ENCODE measurements at regions not wholly inside any gene's neighbourhood (a gene's known extent, or its start where the extent isn't known, plus 50 kb on each side); places are given as distances from the start of the nearest gene placed in this dataset.

DNA sequence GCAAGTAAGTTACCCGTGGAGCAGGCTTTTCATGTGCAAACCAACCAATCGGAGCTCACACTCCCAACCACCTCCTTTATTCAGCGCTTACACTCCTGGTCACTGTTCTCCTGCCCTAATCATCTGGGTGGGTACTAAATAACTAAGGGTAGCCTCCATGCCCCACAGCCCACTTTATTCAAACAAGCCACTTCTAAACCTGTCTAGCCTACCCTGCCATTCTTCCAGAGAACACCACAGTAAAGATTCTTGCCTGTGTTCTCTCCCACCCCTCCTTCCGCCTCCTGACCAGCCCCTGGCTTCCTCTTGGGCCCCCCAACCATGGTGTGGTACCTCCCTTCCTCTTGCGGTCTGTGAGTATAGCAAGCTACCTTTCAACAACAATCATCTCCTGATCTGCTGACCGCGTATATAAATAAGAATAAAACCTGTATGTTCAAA, 581.9 kb downstream of the VRK1 start:
- in situ Hi-C loops (cut with HindIII; ENCODE audit: low sequenced_read_pairs), result no loop called here

DNA sequence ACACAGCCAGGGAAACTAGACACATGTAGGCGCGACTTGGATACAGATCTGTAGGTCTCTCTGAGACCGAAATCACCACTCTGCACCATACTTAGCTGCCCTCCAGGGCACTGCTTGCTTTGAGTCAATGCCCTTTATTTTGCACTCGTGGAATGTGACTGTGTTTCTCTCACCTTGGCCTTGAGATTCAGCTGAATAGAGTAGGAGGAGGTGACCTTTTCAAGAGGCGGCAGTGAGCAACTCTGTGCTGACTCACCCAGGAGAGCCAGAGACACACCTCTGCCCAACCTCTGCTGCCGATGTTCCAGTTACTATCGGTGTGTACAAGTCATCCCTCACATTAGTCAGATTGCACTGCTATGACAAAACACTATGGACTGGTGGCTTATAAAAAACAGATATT, 583.4 kb downstream of the VRK1 start:
- in situ Hi-C loops (cut with HindIII; ENCODE audit: low sequenced_read_pairs), result no loop called here

DNA sequence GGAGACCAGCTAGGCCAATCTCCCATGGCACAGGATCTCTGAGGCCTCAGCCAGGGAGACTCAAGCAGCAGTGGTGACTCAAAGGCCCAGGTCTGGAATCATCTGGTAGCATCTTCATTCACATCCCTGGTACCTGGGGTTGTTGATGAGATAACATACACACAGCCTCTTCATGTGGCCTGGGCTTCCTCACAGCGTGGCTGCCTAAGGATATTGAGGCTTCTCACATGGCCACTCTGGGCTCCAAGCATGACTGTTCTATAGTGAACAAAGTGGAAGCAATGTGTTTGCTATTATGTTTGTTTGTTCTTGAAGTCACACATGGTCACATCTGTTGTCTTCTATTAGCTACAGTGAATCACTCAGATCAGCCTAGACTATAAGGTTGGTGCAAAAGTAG, 584.1 kb downstream of the VRK1 start:
- in situ Hi-C loops (cut with HindIII; ENCODE audit: low sequenced_read_pairs), result no loop called here

DNA sequence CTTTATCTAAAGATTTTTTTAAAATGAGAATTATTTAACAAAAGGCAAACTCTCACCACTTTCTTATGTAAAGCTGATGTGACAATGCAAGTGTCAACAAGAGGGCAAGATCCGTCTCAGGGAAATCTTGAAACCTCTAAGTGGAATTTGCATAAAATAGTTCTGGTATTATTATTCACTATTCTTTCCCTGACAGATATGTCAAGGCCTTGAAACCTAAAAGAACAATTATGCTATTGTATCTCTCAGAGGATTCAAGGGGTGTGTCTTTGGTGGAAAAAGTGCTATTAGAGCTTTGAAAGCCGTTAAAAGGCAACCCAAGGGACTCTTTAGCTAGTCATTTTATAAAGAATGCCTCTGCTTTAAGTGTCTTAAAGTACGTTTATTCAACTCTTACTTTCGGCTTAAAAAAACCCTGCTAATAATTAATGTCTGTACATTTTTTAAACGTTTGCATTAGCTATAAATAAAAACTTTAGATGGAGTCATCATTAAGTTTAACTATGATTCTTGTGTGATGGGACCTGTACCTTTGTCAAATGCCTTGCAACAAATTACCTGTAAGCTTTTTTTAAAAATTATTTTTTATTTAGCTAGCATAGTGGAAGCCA, 585.5 kb downstream of the VRK1 start:
- in situ Hi-C loops (cut with HindIII; ENCODE audit: low sequenced_read_pairs), result no loop called here

DNA sequence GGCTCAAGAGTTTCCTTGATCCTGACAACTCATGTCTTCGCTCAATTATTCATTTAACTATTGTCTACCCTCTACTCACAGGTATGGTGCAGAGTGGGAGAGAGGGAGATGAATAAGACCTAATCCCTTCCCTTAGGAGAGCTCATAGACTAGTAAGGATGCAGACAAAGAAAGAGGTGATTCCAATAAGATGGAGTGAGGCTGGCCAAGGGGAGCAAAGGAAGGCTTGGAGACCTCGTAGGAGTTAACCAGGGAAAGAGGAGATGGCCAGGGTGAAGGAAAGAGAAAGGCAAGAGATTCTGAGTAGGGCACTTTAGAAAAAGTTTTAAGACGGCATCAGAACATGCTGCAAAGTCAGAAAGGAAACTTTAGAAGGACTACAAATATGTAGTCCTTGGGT, 588.5 kb downstream of the VRK1 start:
- in situ Hi-C loops (cut with HindIII; ENCODE audit: low sequenced_read_pairs), result no loop called here

DNA sequence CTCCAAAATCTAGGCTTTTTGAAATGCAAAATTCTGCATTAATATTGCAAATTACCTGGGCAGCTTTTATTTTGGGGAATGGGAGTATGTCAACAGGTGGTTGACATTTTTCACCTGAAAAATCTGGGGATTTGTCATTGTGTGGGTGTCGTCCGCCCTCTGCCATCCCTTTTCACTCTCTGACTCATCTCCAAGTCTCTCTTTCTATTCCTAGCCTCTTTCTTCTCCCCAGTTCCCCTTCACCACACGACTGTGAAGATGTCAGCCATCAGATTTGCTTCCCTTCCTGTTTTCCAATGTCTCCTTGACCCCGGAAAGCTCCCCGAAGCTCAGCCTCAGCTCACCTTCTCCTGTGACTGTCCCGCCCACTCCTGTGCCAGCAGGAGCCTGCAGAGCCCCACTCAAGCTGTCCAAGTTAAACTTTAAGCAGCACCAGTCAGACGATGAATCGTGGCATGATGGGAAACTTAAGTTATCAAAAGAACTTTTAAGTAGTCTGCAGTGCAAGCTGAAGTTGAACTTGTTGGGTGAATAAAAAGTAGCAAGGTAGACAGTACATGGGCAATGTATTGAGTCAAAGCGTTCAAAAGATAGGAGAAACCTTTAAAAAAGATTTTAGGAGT, 590.2 kb downstream of the VRK1 start:
- in situ Hi-C loops (cut with HindIII; ENCODE audit: low sequenced_read_pairs), result no loop called here

DNA sequence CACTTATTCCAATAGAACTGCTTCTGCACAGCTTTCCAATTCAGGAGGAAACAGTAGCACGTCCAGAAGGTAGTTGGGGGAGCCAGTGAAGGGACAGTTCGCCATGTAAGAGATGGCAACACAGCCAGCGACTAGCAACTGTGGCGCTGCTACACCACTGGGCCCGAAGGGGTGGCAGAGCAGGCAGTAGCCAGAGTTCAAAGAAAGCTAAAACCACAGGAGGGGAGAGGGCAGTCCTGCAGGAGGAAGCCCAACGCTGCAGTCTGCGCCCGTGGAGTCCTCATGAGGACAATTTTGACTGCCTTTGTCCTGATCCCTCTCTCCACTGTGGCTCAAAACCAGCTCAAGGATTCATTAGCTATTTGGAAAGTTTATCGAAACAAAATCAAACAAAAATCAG, 591.2 kb downstream of the VRK1 start:
- in situ Hi-C loops (cut with HindIII; ENCODE audit: low sequenced_read_pairs), result no loop called here

DNA sequence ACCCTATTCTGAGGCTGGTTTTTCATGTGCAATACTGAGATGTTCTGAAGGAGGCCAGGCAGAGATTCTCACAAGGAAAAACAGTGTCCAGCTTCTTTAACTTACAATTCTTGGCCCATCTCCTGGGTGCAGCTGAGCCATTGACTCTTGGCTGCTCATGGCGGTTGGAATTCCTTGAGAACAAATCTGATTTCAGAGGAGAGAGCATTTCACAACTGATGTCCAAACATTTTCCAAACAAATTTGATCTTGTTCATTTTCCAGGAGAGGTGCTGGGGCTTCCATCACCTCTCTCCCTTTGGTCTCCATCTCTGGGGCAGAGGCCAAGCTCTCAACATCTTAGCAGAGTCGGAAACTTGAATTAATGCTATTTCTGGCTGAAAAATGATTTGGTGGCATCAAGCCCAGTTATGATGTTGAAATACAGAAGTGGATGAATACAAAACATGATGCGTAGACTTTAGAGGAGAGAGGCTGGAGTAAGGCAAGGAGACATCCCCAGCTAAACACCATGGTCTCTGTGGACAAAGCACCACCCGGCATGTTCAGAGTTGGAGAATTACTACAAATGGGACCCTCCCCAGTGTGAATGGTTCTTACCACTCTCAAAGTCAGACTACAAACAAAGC, 593.0 kb downstream of the VRK1 start:
- in situ Hi-C loops (cut with HindIII; ENCODE audit: low sequenced_read_pairs), result no loop called here

DNA sequence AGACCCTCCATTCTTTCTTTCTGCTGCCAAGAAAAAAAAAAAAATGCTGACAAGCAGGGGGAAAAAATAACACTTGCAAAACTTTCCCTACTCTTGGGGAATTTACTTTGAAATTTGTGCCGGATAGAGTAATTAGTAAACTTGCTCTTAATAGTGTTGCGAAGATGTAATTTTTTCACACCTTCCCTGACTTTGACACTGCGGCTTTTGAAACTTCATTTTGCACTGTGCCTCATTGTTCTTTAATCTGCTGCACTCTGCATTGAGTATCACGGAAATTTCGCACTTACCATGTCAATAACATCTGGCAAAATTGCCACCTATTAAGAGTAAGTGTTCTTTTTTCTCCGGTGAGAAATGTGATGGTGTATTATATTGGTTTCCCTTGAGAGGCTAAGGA, 596.1 kb downstream of the VRK1 start:
- in situ Hi-C loops (cut with HindIII; ENCODE audit: low sequenced_read_pairs), result no loop called here

DNA sequence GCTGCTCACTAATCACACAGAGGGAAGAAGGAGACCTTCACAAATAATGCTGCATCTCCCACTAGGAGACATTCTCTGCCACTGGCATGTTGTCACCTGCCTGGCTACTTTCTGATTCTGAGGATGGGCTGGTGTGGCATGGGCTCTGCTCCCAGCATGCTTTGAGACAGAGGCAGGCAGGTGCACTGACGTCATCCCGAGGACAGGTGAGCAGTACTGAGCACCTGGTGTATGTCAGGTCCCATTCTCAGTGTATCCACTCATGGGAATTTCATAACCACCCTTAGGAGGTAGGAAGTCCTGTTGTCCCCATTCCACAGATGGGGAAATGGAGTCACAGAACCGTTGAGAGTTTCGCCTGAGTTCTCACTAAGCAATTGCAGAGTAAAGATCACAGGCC, 597.9 kb downstream of the VRK1 start:
- in situ Hi-C loops (cut with HindIII; ENCODE audit: low sequenced_read_pairs), result no loop called here

DNA sequence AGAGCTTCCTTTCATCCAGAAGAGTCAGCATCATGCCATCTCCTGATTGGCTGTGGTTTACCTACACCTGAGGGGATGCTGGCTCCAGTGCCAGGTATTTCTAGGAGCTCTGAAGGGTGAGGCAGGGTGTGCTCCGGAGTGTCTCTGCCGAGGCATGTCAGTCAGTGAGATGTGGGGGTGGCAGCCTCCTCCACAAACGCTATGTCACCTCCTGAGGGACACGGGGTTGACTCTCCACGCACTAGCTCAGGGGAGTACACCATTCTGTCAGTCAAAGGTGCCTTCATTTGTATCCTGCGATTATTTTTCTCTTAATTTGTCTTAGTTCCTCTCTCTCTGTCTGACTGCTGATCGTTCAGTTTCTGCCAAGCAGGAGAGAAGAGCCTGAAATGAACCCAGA, 604.5 kb downstream of the VRK1 start:
- in situ Hi-C loops (cut with HindIII; ENCODE audit: low sequenced_read_pairs), result no loop called here

DNA sequence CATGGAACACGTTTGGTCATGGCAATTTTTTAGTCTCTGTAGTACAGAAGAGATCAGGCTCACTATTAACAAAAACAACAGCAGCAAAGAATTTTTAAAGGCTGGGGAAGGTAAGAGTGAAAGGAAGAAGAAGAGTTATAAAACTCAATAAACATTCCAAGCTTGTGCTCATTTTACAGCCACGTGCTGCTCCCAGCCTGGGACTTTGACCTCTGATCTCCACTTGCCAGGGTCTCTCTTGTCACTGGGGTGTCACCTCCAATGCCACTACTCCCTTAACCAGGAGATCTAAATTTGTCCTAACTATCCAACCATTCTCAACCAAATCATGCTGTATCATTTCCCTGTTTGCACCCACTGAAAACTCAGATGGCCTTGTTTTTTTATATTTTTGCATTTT, 605.1 kb downstream of the VRK1 start:
- in situ Hi-C loops (cut with HindIII; ENCODE audit: low sequenced_read_pairs), result no loop called here

DNA sequence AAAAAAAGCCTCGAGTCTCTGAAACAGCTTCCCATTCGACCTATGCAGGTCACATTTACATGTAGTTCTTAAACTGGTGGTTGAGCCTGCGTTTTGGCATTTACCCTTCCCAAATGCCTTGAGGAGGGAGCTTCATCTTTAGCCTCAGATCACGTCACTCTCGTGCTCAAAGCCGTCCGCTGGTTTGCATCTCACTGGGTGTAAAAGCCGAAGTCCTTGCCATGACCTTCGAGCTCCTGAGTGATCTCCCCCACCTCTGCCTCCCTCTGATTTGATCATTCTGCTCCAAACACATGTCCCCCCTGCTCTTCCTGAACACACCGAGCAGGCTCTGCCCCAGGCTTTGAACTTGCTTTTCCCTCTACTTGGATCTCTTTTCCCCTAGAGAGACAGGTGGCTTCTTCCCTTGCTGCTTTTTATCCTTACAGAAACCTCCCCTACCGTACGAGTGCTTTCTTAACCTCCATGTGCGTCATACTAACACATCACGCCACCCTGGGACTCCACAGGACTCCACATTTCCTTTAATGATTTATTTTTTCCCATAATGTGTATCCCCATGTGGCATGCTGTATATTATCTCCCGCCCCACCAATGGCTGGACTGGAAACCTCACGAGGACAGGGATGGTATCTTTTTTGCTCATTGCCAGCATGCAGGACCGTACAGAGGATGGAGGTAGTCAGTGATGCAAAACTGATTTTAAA, 610.7 kb downstream of the VRK1 start:
- in situ Hi-C loops (cut with HindIII; ENCODE audit: low sequenced_read_pairs), result no loop called here

DNA sequence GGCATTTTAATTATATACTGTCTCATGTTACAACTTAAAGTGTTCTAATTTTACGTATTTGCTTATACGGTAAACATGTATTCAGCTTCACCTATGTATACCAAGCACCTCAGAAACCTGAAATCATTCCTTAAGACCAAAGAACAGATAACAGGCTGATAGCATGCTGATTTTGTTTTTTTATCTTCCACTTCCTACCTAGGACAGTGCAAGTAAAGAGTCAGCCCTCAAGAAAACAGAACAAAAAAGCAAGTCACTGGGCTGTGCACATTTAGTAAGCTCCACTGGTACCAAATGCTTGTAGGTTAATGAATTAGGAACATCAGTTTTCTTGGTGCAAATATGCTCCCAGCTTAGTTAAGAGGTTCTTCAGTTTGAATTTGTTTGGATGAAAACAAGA, 611.3 kb downstream of the VRK1 start:
- in situ Hi-C loops (cut with HindIII; ENCODE audit: low sequenced_read_pairs), result no loop called here

DNA sequence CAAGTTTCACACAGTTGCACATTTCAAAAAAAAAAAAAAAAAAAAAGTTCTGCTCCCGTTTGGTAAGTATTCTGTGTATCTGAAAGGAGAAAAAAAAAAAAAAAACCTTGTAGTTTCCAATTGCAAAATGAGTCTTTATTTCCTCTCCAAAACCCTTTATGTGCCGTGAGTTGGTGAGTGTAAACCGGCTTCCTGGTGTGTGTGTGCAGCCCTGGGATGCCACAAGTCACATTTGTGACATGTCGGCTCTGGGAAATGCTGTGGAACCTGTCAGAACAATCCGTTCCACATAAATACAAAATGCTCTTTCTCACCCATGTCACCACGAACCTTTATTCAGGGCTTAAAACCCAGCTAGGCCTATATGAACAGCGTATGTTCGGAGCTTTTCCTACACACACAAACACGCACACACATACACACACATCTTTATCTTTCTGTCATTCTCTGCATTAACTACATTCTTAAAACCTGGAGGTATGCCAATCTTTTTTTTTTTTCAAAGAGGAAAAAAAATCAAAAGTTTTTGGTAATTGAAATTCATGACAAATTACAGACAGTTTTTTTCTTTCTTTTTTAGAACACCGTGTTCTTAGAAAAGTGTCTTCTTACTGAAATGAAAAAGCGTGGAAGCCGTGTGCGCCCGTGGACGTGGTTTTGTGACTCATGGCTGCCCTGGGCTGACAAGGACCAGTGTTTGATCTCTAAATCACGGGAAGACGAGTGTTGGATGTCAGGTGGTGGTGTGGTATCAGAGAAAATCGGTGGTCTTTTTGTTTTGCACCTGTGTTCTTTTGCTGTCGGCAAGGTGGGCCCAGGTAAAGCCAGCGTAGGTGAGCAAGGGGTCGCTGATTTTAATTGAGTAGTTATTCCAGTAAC, 612.0 kb downstream of the VRK1 start:
- in situ Hi-C loops (cut with HindIII; ENCODE audit: low sequenced_read_pairs), result no loop called here

DNA sequence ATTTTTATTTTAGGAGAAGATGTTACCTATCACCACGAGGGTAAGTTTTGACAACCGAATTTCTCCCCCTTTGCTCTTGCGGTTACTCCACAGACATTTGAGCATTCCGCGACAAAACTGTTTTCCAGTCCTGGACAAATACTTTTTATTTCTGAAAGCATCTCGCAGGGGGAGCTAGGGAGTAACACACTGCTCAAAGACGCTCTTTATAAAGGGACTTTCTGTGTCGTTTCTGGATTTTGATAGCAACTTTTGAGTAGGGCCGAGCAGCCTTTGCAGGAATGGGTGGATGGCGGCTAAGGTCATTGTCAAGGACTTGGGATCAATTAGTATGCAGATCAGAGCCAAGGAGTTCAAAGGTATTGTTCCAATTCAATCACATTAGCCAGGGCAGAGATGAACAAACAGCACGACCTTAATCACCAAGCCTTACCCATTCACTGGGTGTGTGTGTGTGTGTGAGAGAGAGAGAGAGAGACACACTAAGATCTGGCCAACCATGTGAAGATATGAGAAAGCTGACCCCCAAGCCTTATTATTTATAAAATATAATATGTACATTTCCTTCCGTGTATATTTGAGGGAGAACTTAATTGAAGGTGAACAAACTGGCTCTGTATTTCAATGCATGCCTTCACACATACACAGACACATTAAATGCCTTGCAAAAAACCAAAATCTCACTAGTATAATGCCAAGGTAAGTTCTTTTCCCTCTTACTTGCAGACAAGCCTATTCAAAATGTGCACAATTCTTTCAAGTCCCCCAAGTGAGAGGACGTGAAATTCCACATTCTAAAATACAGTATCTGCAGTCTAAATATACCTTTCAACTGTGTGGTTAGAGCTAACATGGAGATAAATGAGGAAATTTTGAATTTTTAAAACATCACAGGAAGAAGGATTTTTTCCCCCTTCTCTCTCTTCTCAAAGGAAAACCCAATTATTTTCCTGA, 613.8 kb downstream of the VRK1 start:
- in situ Hi-C loops (cut with HindIII; ENCODE audit: low sequenced_read_pairs), result no loop called here

DNA sequence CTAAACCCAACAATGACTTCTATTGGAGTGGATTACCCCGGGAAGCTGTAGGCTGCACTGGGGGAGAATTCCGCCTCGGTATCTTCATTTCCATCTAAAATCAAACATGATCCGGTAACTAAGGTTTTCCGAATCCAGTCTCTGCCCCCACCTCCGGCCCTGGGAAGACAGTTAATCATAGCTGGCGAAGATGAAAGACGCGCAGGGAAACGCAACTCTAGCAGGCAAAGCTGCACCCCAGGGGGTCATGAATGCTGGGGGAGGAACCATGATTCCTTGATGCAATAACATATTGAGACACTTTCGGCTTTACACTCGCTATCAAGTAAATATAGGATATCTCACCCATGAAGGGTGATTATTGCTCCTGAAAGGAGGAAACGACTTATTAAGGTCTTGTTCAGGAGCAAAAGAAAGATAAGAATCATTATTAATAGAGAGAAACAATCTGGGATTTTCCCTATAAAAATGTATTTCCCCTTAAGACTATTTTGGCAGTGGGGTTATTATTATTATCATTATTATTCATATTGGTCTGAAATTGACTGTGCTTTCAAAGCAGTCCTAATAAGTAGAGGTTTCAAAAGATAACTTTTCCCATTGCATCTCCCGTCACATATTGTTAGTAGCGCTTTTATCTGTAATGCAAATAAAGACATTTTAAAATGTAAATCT, 614.9 kb downstream of the VRK1 start:
- in situ Hi-C loops (cut with HindIII; ENCODE audit: low sequenced_read_pairs), result no loop called here

DNA sequence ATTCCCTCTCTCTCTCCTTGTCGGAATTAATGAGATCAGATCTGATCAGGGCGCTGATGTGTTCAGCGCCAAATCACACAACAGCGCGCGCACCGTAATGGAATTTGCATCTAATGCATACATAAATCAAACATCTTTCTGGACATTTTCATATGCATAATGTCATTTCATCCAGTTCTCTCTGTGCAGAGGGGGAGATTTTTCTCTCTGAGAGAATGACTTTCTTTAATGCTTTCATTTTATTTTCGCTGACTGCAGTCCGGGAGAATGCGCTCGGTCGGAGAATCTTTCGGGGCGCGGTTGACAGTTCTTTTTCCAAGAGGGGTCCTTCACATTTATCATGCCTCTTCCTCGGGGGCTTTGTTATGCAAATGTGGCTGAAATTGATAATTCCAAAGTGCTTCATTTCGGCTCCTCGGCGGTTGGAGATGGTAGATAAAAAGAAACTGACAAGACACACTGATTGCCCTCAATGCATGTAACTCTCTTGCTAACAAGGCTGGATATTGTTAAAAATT, 615.9 kb downstream of the VRK1 start:
- in situ Hi-C loops (cut with HindIII; ENCODE audit: low sequenced_read_pairs), result no loop called here
